Hypothalamus (tissue), 51 donors: ENCODE measurements at regions not wholly inside any gene's neighbourhood (a gene's known extent, or its start where the extent isn't known, plus 50 kb on each side); places are given as distances from the start of the nearest gene placed in this dataset.

Experiments used
- DNase-seq, 51 donors: peaks; one replicate each; lab custom pipeline; 2025; lab: John Stamatoyannopoulos, UW

DNA sequence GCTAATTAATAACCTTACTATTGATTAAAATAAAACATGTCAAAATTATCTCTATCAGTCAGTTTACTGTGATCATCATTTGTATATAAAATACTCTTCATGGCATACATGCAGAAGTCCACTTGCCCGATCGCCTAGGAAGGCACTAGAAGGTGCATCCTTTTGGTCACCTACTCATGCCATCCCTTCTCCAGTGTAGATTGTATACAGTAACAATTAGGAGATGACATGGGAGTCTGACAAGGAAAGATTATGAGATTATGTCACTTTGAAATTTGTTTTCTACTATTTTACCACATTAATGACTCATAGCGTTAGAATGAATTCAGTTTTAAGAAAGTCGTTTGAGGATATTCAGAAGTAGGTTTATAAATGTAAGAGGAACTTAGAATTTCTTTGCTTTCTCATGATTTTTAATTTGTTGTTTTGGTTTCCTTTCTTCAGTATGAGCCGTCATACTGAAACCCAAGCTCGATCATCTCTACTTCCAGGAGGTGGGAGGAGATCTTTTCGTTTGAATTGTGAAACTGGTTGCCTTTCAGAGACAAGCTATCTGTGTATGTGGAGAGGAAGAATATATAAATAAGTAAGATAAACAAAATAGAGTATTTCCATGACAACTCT is 51.1 kb upstream of the UNC5C start:
- DNase-seq, result no peak
